GM12874 (cell line): ENCODE measurements at regions not wholly inside any gene's neighbourhood (a gene's known extent, or its start where the extent isn't known, plus 50 kb on each side); places are given as distances from the start of the nearest gene placed in this dataset.

Source experiments
- CTCF ChIP-seq: IDR thresholded peaks from 2 replicates; pipeline ENCODE4 v1.5.1; 2011; ENCODE audit warnings: low read depth, mild to moderate bottlenecking, control low read depth, low read length, moderate library complexity; ENCODE audit not compliant: insufficient read depth

DNA sequence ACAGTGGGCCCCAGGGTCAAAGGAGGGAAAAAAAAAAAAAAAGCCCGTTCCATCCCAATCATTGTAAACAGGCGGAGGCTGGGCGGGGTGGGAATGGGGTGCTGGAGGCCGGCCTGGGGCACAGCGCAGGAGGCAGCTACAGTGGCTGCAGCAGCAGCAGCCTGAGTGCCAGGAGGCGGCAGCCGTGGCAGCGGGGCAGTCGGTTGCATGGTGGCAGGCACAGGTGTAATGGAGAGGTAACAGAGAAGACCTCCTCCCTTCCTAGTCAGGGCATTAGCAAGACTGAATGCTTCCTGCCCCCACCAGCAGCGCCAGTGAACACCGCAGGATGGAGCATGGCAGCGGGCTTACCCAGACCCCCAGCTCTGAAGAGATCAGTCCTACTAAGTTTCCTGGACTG, 279.1 kb upstream of the TTC14 start:
- no peak for TF ChIP-seq CTCF

- TF ChIP-seq CTCF: no peak
Observed at GRCh38 chr3:180324791-180325190, 277.2 kb upstream of the TTC14 start.

GRCh38 chr3:180325533-180325932, 276.4 kb upstream of the TTC14 start:
- no peak for TF ChIP-seq CTCF

DNA sequence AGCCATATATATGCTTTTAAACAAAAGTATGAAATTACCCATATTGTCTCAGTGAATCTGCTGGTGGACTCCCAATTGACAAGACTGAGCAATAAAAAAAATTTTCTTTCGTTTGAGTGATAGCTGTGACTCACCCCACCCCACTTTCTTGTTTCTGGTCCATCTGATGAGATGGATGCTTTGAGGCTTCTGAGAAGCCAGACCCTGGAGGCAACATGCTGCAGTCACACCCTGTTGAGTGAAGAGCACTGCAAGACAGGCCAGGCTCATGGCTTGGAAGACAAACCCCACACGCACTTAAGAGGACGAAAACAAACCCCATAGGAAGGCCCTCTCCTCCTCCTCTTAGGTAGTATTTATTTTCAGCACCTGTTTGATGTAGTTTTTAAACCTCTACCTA, 276.0 kb upstream of the TTC14 start:
- no peak for TF ChIP-seq CTCF

GRCh38 chr3:180329187-180329586, 272.8 kb upstream of the TTC14 start:
- peak; percentile 23; the same call in 1 of the 2 replicates for TF ChIP-seq CTCF

DNA sequence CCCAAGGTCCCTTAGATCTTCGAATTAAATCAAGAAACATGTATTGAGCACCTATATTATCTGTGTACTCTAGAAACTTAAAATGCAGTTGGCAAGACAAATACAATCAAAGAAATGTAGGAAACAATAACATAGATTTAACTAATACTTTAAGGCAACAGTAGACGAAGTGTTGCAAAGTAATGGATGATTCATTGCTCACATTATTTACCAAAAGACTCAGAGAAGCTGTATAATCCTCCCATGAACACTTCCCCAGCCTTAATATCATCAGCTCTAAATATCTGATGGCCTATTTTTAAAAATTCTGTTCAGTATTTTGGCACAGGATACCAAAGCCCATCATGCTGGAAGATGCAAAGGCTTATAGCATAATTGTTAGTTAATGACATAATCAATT, 272.1 kb upstream of the TTC14 start:
- TF ChIP-seq CTCF: no peak

- TF ChIP-seq CTCF: no peak
Observed at GRCh38 chr3:180330440-180330839, 271.5 kb upstream of the TTC14 start.

DNA sequence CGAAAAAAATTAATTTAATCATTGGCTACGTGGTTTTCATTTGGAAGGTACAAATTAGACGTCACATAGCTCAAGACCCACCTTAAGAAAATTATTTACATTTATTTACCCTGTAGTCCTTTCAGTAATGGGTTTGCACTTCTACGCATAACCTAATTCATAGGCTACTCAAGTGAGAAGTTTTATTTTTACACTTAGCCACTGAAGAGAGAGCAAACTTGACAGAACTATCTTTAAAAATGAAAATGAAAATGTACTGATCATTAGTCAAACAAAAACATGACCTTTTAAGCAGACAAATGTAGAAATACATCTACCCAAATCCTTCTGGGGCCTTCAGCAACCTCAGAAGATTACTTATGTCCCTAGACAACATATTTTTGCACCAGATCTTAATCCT, 269.4 kb upstream of the TTC14 start:
- TF ChIP-seq CTCF: no peak
